Neural crest cell (in vitro differentiated cells): ENCODE measurements at regions not wholly inside any gene's neighbourhood (a gene's known extent, or its start where the extent isn't known, plus 50 kb on each side); places are given as distances from the start of the nearest gene placed in this dataset.
A peak's percentile ranks its signal among the peaks of the same experiment; 100 is the strongest.

ENCODE experiments used
- DNase-seq: peaks from one replicate; pipeline ENCODE4 v3.0.0; 2021; ENCODE audit warnings: low read depth, mixed read lengths, low spot score
- H3K27ac Mint-ChIP-seq: one replicate; pipeline ENCODE4 v1.8.0; 2021; ENCODE audit warnings: mild to moderate bottlenecking, mixed read lengths; ENCODE audit not compliant: unreplicated experiment
- H3K27me3 Mint-ChIP-seq: 2 replicates; pipeline ENCODE4 v1.8.0; 2021; ENCODE audit warnings: low read depth, mild to moderate bottlenecking, mixed read lengths
- H3K36me3 Mint-ChIP-seq: 2 replicates; pipeline ENCODE4 v1.8.0; 2021; ENCODE audit warnings: low read depth, mild to moderate bottlenecking, mixed read lengths
- H3K4me1 Mint-ChIP-seq: 2 replicates; pipeline ENCODE4 v1.8.0; 2021; ENCODE audit warnings: mixed read lengths
- H3K4me3 Mint-ChIP-seq: one replicate; pipeline ENCODE4 v1.8.0; 2021; ENCODE audit warnings: mild to moderate bottlenecking, mixed read lengths
- H3K9me3 Mint-ChIP-seq: 2 replicates; pipeline ENCODE4 v1.8.0; 2021; ENCODE audit warnings: mixed read lengths
- CTCF ChIP-seq: fragments of 200-600 bp; sonication (generic); conservative IDR thresholded peaks from 2 replicates; pipeline ENCODE4 v1.5.0; 2021; ENCODE audit warnings: antibody characterized with exemption, mild to moderate bottlenecking

- Mint-ChIP-seq H3K4me3 (no peak overlapping the region), H3K36me3 (peaks cover 2% of the 10 kb centered on the region), H3K4me1 (no peaks in the 10 kb centered on the region), H3K27ac (no peak overlapping the region), H3K27me3 (no peaks in the 10 kb centered on the region), H3K9me3 (peaks cover 11% of the 10 kb centered on the region)
- TF ChIP-seq CTCF, result no peak
- DNase-seq, result no peak
These were observed 464.0 kb downstream of the TRIB2 start for GRCh38 chr2:13180729-13181128.

GRCh38 chr2:13193075-13193474 lies 476.3 kb downstream of the TRIB2 start:
- no peaks in the 10 kb centered on the region for H3K4me1 Mint-ChIP-seq
- H3K9me3 Mint-ChIP-seq, result no peaks in the 10 kb centered on the region
- H3K27ac Mint-ChIP-seq, result no peak overlapping the region
- no peak for TF ChIP-seq CTCF
- H3K27me3 Mint-ChIP-seq, result peaks cover 4% of the 10 kb centered on the region
- no peak for DNase-seq
- no peak overlapping the region for H3K4me3 Mint-ChIP-seq
- no peaks in the 10 kb centered on the region for H3K36me3 Mint-ChIP-seq

DNA sequence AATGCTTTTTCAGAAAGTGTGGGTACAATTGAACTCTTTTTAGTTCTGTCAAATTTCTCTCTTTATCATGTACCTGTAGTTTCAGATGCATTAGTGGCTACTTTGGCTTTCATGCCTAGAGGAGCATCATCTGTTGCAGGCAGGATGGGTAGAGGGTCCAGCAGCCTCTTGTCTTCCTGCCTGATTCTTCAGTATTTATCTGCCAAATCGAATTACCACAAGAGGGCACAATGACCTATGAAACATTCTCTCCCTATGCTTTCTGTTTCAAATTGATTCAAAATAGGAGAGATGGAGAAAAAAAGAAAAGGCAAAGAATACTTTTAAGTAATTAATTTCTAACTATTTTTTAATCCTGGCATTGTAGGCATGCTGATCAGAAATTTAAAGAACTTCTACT lies 477.2 kb downstream of the TRIB2 start:
- Mint-ChIP-seq H3K27ac (no peak overlapping the region), H3K27me3 (no peaks in the 10 kb centered on the region), H3K9me3 (no peaks in the 10 kb centered on the region), H3K4me3 (no peak overlapping the region), H3K36me3 (no peaks in the 10 kb centered on the region), H3K4me1 (no peaks in the 10 kb centered on the region)
- no peak for DNase-seq
- peak; percentile 65 for TF ChIP-seq CTCF

DNA sequence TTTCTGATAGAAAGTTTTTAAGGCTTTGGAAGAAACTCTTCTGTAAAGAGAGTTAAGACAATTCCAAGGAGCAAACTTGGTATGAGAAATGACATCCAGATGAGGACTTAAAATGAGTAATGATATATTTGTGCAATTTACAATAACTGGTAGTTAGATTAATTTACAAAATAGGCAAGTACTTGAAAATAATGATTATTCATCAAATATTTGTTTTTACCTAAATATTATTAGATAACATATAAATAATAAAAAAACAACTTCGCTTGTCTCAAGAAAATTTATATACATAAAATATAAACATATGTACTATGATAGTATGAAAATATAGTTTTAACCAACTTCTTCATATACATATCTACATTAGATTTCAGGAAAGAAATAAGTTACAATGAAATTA lies 478.5 kb downstream of the TRIB2 start:
- no peaks in the 10 kb centered on the region for H3K36me3 Mint-ChIP-seq
- no peak for DNase-seq
- no peaks in the 10 kb centered on the region for H3K9me3 Mint-ChIP-seq
- TF ChIP-seq CTCF, result no peak
- no peaks in the 10 kb centered on the region for H3K27me3 Mint-ChIP-seq
- H3K4me1 Mint-ChIP-seq, result no peaks in the 10 kb centered on the region
- no peak overlapping the region for H3K27ac Mint-ChIP-seq
- H3K4me3 Mint-ChIP-seq, result no peak overlapping the region

DNA sequence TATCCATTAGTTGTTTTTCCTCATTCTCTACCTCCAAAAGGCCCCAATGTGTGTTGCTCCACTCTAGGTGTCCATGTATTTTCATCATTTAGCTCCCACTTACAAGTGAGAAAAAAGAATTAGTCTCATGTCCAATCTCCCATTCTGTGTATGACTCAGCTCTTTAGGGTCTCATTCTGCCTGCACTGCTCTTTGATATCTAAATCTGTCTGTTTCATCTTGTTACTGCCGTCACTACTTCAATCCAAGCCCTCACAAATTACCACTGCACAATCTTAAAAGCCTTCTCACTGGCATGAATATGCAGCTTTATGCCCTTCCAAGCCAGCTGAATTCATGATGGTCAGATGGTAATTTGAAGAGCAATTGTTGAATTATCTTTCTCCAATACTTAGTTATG lies 480.5 kb downstream of the TRIB2 start:
- Mint-ChIP-seq H3K27ac (no peak overlapping the region), H3K36me3 (no peaks in the 10 kb centered on the region), H3K4me3 (no peak overlapping the region)

More for the DNA sequence above, 480.5 kb downstream of the TRIB2 start:
- Mint-ChIP-seq H3K9me3 (no peaks in the 10 kb centered on the region), H3K27me3 (no peaks in the 10 kb centered on the region), H3K4me1 (no peaks in the 10 kb centered on the region)
- no peak for TF ChIP-seq CTCF
- no peak for DNase-seq
